ENCODE measurements at regions not wholly inside any gene's neighbourhood (a gene's known extent, or its start where the extent isn't known, plus 50 kb on each side); places are given as distances from the start of the nearest gene placed in this dataset.
"Not testable (repeated sequence)": the region's sequence is repeated elsewhere in the genome, so short reads cannot be mapped to it uniquely, and the experiment has no call there.

GRCh38 chr1:201636097-201636496 is 97.2 kb downstream of the NAV1 start:
- FAIRE-seq (no peak), DNase-seq (ENCODE audit: insufficient read length, low spot score) (no peak)

DNA sequence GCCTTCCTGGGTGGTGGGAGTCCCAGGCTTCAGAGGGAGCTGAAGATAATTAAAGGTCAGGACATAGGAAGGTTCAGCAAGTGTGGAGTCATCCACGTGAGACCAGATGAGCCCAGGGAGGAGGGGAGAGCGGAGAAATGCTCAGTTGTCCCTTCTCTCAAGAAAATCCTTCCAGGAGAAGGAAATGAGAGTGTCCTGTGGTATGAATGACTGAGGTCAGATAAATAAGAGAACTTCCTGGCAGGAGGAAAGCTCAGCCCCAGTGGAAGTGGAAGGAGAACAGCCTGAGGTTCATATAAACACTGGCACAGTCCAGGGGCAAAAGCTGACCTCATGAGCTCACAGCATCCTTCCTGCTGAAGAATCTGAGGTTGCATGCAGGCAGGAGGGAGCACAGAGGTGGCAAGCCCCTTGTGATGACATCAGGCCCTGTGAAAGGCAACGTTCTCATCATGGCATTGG is 97.6 kb downstream of the NAV1 start:
- DNase-seq (ENCODE audit: insufficient read length, low spot score), result no peak
- FAIRE-seq, result no peak

GRCh38 chr1:201637282-201638079 is 98.6 kb downstream of the NAV1 start:
- FAIRE-seq (no peak), DNase-seq (ENCODE audit: insufficient read length, low spot score) (no peak)

GRCh38 chr1:201639391-201639790 is 100.5 kb downstream of the NAV1 start:
- DNase-seq (ENCODE audit: insufficient read length, low spot score), result no peak
- FAIRE-seq, result no peak

GRCh38 chr1:201639826-201640225 is 100.9 kb downstream of the NAV1 start:
- no peak for DNase-seq (ENCODE audit: insufficient read length, low spot score)
- FAIRE-seq, result no peak

GRCh38 chr1:201640624-201641023 is 101.7 kb downstream of the NAV1 start:
- FAIRE-seq (no peak), DNase-seq (ENCODE audit: insufficient read length, low spot score) (no peak)

DNA sequence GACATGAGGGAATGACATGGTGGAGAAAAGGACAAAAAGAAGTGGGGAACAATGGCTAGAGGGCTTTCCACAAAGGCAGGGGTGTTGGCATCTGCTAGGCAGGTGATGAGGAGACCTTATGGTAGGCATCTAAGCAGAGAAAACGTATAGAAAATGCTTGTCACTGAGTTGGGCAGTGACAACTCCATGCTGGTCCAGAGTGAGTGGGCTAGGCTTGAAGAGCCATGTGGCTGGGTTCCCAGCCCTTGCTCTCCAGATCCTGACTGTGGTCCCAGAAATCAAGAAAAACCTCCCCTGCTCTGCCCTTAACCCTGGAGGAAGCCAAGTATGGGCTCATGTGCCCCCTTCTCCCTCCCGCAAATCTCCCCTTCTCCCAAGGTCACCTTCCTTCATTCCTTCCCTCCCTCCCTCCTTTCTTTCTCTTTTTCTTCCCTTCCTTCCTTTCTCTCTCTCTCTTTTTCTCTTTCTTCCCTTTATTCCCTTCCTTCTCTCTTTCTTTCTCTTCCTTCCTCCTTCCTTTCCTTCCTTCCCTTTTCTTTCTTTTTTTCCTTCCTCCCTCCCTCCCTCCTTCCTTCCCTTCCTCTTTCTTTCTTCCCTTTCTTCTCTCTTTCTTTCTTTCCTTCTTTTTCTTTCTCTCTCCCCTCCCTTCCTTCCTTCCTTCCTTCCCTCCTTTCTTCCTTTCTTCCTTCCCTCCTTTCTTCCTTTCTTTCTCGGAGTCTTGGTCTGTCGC is 102.8 kb downstream of the NAV1 start:
- DNase-seq (ENCODE audit: insufficient read length, low spot score), result no peak
- FAIRE-seq, result no peak

- no peak for DNase-seq (ENCODE audit: insufficient read length, low spot score)
- no peak for FAIRE-seq
These were observed 104.8 kb downstream of the NAV1 start for GRCh38 chr1:201643835-201644104.

- FAIRE-seq, result no peak
These were observed 105.3 kb downstream of the NAV1 start for GRCh38 chr1:201644197-201644596.

DNA sequence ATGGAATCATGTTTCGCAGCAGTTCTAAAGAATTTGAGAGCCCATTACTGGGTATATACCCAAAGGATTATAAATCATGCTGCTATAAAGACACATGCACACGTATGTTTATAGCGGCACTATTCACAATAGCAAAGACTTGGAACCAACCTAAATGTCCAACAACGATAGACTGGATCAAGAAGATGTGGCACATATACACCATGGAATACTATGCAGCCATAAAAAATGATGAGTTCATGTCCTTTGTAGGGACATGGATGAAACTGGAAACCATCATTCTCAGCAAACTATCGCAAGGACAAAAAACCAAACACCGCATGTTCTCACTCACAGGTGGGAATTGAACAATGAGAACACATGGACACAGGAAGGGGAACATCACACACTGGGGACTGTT is 106.1 kb downstream of the NAV1 start:
- not testable (repeated sequence) for FAIRE-seq; DNase-seq (ENCODE audit: insufficient read length, low spot score)

More at GRCh38 chr1:201644197-201644596, 105.3 kb downstream of the NAV1 start:
- DNase-seq (ENCODE audit: insufficient read length, low spot score), result no peak

- FAIRE-seq, result no peak
- DNase-seq (ENCODE audit: insufficient read length, low spot score), result no peak
These were observed 107.0 kb downstream of the NAV1 start for GRCh38 chr1:201645956-201646355.

DNA sequence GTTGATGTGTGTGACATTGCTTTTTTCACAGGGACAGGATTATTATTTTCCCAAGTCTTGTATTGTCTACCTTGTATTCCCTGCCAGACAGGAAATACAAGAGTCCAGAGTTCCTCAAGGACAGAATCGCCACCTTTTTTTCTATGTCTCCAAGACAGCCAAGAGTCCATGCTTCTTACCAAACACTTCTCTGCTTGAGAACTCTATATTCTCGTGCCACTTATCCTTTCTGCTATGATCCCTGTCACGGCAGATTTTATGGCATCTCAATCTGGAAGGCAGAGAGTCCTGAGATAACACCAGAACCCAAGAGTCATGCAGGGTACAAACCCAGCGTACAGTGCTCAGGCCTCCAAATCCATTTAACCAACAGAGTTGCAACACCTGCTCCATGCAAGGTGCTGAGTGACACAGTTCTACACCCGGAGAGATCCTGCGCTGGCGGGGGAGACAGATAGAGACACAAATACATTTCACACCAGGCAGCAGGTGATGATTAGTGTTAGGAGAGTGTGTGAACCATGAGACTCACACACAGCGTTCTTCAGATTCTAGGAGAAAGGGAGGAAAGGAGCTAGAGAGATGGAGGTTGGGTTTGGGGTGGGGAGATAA is 107.6 kb downstream of the NAV1 start:
- DNase-seq (ENCODE audit: insufficient read length, low spot score), result no peak
- FAIRE-seq, result no peak

DNA sequence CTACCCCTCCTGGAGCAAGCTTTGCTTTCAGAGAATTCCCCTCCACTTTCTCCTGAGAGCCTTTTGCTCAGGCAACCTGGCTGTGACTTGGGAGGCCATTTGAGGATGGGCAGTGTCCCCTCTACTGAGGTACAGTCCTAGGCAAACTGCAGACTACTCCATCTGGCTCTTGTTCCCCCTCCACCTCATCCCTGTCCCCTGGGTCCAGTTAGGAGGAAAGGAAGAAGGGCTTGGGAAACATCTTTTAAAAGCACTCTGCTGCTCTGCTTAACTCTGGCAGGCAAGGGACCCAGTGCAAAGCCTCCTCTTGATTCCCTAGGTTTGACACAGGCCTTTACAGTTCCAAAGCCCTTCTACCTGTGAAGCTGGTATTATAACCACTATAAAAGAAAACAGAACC is 108.2 kb downstream of the NAV1 start:
- no peak for FAIRE-seq

GRCh38 chr1:201647722-201648065 is 108.8 kb downstream of the NAV1 start:
- no peak for DNase-seq (ENCODE audit: insufficient read length, low spot score)
- no peak for FAIRE-seq

More for the DNA sequence above, 108.2 kb downstream of the NAV1 start:
- no peak for DNase-seq (ENCODE audit: insufficient read length, low spot score)

GRCh38 chr1:201648066-201648906 is 109.4 kb downstream of the NAV1 start:
- FAIRE-seq (no peak), DNase-seq (ENCODE audit: insufficient read length, low spot score) (no peak)

DNA sequence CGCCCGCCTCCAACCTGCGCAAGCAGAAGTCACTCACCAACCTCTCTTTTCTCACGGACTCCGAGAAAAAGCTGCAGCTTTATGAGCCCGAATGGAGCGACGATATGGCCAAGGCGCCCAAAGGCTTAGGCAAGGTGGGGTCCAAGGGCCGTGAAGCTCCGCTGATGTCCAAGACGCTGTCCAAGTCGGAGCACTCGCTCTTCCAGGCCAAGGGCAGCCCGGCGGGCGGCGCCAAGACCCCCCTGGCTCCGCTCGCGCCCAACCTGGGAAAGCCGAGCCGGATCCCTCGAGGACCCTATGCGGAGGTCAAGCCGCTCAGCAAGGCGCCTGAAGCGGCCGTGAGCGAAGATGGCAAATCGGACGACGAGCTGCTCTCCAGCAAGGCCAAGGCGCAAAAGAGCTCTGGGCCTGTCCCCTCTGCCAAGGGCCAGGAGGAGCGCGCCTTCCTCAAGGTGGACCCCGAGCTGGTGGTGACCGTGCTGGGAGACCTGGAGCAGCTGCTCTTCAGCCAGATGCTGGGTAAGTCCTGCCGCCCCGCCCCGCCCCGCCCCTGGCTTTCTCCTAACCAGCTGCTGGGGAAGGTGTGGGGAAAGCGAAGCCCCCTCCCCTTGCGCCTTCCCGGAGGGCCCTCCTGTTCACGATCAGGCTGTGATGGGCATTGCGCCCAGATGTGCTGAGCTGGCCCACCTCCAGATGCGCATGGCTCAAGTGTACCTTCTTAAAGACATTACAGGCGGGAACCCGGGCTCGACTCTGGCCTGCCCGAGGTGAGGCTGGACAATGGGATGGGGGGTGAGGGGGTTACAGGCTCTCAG is 110.2 kb downstream of the NAV1 start:
- DNase-seq (ENCODE audit: insufficient read length, low spot score) (no peak), FAIRE-seq (no peak)

DNA sequence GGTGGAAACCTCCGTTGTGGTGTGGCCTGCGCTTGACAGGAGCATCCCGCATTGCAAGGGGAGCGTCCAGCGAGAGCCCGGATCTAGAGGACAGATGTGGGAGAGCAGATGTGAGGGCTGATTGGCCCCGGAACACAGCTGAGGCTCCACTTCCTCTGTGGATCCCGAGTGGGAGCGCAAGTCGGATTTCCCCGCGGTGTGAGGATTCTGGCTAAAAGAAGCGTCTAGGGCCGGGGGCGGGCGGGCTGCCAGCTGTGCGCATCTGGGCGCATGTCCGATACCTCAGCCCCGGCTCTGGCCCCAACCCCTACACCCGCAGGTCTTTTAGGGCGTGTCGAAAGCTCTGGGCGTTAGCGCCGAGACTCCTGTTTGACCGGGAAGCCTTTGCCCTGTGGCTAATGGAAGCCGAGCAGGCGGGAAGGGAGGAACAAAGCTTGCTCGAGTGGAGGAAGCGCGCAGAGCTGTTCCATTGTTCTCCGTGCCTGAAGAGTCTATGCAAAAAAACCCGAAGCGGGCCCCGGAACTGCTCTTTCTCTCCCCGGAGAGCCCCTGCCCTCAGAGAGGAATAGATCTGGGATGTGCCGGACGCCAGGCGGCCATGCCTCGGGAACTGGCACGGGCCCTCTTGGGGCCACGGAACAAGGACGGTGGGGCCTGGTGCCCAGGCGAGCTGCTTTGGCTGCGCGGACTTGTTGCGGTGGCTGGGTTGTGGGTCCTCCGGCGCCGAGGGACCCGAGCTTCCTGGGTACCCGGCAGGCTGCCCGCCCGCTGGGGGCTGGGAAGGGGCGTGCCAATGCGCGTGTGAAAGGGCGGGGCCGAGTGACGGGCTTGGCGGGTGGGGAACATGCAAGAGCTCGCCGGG is 111.1 kb downstream of the NAV1 start:
- no peak for DNase-seq (ENCODE audit: insufficient read length, low spot score)
- no peak for FAIRE-seq

DNA sequence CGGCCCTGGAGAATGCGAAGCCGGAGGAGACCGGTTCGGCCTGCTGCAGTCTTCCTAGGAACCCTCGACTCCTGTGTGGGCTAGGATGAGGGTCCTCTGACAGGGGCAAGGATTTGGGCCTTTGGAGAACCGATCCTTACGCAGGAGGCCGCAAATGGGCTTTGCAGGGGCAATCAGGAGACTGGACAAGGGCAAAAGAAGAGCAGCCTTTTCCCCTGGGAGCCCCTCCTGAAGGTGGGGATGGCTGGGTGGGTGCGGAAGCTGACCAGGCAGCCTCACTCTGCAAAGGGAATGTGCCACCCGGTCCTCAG is 111.7 kb downstream of the NAV1 start:
- no peak for DNase-seq (ENCODE audit: insufficient read length, low spot score)
- FAIRE-seq, result no peak

DNA sequence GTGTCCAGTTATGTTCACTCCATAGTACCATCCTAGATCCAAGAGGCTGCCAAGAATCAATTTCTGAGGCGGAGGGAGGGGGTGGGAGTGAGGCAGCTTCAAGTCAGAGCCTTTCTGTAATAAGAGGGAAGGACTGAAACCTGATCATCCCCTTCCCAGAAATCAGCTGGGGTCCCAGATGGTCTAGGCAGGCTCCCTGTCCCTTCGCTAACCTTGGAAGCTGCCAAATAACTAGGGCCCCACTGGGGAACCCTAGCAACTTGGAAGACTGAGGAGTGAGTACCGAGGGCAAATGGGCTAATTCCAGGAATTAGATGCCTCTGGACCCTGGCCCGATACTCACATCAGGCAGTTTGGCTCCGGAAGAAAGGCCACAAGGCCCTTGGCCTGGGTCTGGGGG is 113.3 kb downstream of the NAV1 start:
- FAIRE-seq, result no peak
- no peak for DNase-seq (ENCODE audit: insufficient read length, low spot score)

Data from GM19239 (cell line).